ENCODE measurements at regions not wholly inside any gene's neighbourhood (a gene's known extent, or its start where the extent isn't known, plus 50 kb on each side); places are given as distances from the start of the nearest gene placed in this dataset.
A peak's percentile ranks its signal among the peaks of the same experiment; 100 is the strongest.

GRCh38 chr6:153816366-153816765, 222.7 kb upstream of the OPRM1 start:
- no peak for DNase-seq (ENCODE audit: low read depth, low spot score)
- Histone ChIP-seq H3K4me1 (ENCODE audit: control insufficient read depth, extremely low read depth, insufficient read depth, low read length) (no peaks in the 10 kb centered on the region), H3K4me2 (ENCODE audit: control insufficient read depth, extremely low read depth, insufficient read depth, low read depth, low read length) (no peak overlapping the region), H4K20me1 (ENCODE audit: control insufficient read depth, extremely low read depth, insufficient read depth, low read length) (no peaks in the 10 kb centered on the region), H3K9ac (ENCODE audit: control insufficient read depth, extremely low read depth, insufficient read depth, low read length) (no peak overlapping the region), H3K27me3 (ENCODE audit: control insufficient read depth, extremely low read depth, insufficient read depth, low read length) (no peaks in the 10 kb centered on the region), H3K79me2 (ENCODE audit: control insufficient read depth, insufficient read depth, low read length) (no peaks in the 10 kb centered on the region), H3K36me3 (ENCODE audit: control insufficient read depth in 2 of 2, extremely low read depth in 1 of 2, insufficient read depth in 2 of 2, low read length in 2 of 2) (no peaks in the 10 kb centered on the region), H3K9me3 (ENCODE audit: control insufficient read depth, low read depth, low read length) (no peaks in the 10 kb centered on the region), H3K9me1 (ENCODE audit: control insufficient read depth, extremely low read depth, insufficient read depth, low read length) (no peaks in the 10 kb centered on the region), H3K27ac (ENCODE audit: control insufficient read depth, insufficient read depth, low read length) (no peak overlapping the region), H3K4me3 (ENCODE audit: control insufficient read depth in 2 of 3, extremely low read depth in 1 of 3, insufficient read depth in 2 of 3, low read depth in 1 of 3, low read length in 3 of 3) (no peak overlapping the region), H2AFZ (ENCODE audit: control insufficient read depth, low read length) (no peak overlapping the region)
- dilution Hi-C loops (cut with MboI; ENCODE audit: extremely low pct_ligation_motif_present, low sequenced_read_pairs): no loop called here
- no peak for FAIRE-seq
- TF ChIP-seq EZH2 (IDR thresholded peaks at IDR 0.05; ENCODE audit: low read length): no peak
- TF ChIP-seq, protein P1, sequence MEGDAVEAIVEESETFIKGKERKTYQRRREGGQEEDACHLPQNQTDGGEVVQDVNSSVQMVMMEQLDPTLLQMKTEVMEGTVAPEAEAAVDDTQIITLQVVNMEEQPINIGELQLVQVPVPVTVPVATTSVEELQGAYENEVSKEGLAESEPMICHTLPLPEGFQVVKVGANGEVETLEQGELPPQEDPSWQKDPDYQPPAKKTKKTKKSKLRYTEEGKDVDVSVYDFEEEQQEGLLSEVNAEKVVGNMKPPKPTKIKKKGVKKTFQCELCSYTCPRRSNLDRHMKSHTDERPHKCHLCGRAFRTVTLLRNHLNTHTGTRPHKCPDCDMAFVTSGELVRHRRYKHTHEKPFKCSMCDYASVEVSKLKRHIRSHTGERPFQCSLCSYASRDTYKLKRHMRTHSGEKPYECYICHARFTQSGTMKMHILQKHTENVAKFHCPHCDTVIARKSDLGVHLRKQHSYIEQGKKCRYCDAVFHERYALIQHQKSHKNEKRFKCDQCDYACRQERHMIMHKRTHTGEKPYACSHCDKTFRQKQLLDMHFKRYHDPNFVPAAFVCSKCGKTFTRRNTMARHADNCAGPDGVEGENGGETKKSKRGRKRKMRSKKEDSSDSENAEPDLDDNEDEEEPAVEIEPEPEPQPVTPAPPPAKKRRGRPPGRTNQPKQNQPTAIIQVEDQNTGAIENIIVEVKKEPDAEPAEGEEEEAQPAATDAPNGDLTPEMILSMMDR (optimal IDR thresholded peaks at IDR 0.05 in 1 of 3, IDR thresholded peaks at IDR 0.05 in 1 of 3, conservative IDR thresholded peaks at IDR 0.05 in 1 of 3; ENCODE audit: extremely low read depth in 1 of 3, insufficient read depth in 2 of 3, low read length in 3 of 3): no peak

- H3K4me3 ChIP-seq (ENCODE audit: control insufficient read depth in 2 of 3, extremely low read depth in 1 of 3, insufficient read depth in 2 of 3, low read depth in 1 of 3, low read length in 3 of 3): no peak overlapping the region
- no peak overlapping the region for H3K4me2 ChIP-seq (ENCODE audit: control insufficient read depth, extremely low read depth, insufficient read depth, low read depth, low read length)
- no peaks in the 10 kb centered on the region for H3K4me1 ChIP-seq (ENCODE audit: control insufficient read depth, extremely low read depth, insufficient read depth, low read length)
- TF ChIP-seq, protein P1 (optimal IDR thresholded peaks at IDR 0.05 in 1 of 3, IDR thresholded peaks at IDR 0.05 in 1 of 3, conservative IDR thresholded peaks at IDR 0.05 in 1 of 3; ENCODE audit: extremely low read depth in 1 of 3, insufficient read depth in 2 of 3, low read length in 3 of 3): peak in 1 of 3 experiments; percentile 10
- no peak for TF ChIP-seq EZH2 (IDR thresholded peaks at IDR 0.05; ENCODE audit: low read length)
- H4K20me1 ChIP-seq (ENCODE audit: control insufficient read depth, extremely low read depth, insufficient read depth, low read length): no peaks in the 10 kb centered on the region
- no peak overlapping the region for H3K27ac ChIP-seq (ENCODE audit: control insufficient read depth, insufficient read depth, low read length)
- no peaks in the 10 kb centered on the region for H3K9me3 ChIP-seq (ENCODE audit: control insufficient read depth, low read depth, low read length)
- H3K79me2 ChIP-seq (ENCODE audit: control insufficient read depth, insufficient read depth, low read length): no peaks in the 10 kb centered on the region
- no peak overlapping the region for H2AFZ ChIP-seq (ENCODE audit: control insufficient read depth, low read length)
- H3K36me3 ChIP-seq (ENCODE audit: control insufficient read depth in 2 of 2, extremely low read depth in 1 of 2, insufficient read depth in 2 of 2, low read length in 2 of 2): no peaks in the 10 kb centered on the region
- no peak for DNase-seq (ENCODE audit: low read depth, low spot score)
- H3K27me3 ChIP-seq (ENCODE audit: control insufficient read depth, extremely low read depth, insufficient read depth, low read length): no peaks in the 10 kb centered on the region
- H3K9me1 ChIP-seq (ENCODE audit: control insufficient read depth, extremely low read depth, insufficient read depth, low read length): no peaks in the 10 kb centered on the region
- dilution Hi-C loops (cut with MboI; ENCODE audit: extremely low pct_ligation_motif_present, low sequenced_read_pairs): no loop called here
- H3K9ac ChIP-seq (ENCODE audit: control insufficient read depth, extremely low read depth, insufficient read depth, low read length): no peak overlapping the region
- no peak for FAIRE-seq
These were observed 224.9 kb upstream of the OPRM1 start for GRCh38 chr6:153814136-153814535.

Data from keratinocyte (primary cell).